Kidney tubule cell (primary cell): ENCODE measurements at regions not wholly inside any gene's neighbourhood (a gene's known extent, or its start where the extent isn't known, plus 50 kb on each side); places are given as distances from the start of the nearest gene placed in this dataset.

ENCODE experiments used
- DNase-seq: peaks from one replicate; pipeline ENCODE4 v3.0.0-alpha.2; 2018; ENCODE audit warnings: low spot score

DNA sequence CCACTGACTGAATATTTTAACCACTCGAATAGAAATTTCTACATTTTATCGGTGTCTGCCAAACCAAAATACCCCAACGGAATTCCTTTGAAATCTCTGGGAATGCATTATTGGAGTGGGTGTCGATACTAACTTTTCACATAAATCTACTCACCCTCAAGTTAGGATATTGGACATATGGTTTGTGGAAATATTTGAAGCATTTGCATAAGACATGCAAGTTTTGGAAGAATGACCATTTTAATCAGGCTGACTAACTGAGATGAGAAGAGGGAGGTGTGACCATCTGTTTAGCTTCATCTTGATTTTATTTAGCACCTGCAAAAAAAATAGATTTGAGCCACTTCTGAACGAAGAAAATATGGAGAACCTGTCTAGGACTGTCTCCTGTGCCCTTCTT lies 61.2 kb downstream of the KLF6 start:
- DNase-seq: no peak

- peak; percentile 22 for DNase-seq
These were observed 64.6 kb downstream of the KLF6 start for GRCh38 chr10:3720228-3721019.

DNA sequence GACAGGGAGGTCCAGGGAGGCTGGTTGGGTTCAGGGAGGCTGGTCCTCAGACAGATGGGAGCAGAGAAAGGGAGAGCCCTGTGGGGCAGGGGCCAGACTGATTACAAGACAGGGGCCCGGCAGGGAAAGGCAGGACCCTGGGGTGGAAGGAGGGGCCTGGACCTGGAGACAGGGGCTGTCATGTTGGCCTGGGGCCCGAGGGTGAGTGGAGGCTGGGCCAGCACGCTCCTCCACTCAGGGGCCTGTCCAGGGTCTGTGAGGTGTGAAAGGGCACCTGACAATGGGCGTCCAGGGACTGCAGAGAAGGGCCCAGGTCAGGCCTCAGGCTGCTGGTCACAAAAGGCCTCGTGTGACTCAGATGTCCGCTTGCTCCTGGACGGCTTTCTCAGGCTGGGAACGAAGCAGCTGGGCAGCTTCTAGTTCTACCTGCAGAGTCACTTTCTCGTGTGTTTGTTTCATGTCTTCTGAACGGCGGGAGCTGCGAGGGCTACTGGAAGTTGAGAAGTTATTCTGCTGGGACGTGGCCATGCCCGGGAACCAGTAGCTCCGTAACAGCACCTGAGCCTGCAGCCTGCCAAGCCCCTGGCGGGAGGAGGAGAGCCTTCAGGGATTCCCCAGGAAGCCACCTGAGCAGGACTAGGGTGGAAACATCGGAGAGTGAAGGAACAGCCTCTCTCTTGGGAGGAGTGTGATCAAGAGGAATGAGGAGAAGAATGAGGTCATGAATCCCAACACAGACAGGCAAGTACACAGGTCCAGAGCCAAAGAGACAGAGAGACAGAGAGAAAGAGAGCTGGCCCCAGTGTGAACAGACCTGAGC lies 65.8 kb downstream of the KLF6 start:
- no peak for DNase-seq

DNA sequence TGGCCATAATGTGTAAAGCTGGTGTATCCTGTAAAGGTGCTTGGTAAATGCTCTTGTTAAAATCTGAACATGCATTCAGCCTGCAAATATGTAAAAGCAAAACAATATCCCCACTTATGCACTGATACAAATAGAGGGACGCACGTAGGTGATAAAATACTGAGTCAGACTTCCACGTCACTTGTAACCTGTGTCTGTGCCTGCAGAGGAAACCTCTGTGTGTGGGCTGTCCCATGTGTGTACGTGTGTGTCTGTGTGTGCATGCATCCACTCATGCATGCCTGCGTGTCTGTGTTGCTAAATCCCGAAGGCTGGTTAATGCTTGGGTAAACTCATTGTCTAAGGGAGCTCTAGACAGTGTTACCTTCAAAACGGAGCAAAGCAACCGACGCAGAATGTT lies 68.9 kb downstream of the KLF6 start:
- DNase-seq: peak; percentile 72

DNA sequence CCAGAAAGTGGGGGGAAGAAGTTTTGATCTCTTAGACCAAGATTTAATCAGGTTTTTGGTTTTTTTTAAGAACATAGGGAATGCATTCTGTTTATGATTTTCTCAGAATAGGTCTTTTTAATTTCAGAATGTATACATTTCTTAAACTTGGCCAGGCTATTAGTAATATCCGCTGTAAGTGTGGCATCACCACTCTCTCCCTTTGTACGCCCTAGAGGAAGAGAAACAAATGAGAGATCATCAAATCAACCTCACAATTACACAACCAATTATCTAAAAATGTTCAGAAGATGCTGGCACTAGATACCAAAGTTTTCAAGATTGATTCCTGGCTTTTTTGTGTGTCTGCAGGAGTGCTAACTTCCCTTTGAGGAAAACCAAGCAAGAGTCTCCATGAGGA lies 70.0 kb downstream of the KLF6 start:
- no peak for DNase-seq

- no peak for DNase-seq
These were observed 70.5 kb downstream of the KLF6 start for GRCh38 chr10:3714531-3714930.

DNA sequence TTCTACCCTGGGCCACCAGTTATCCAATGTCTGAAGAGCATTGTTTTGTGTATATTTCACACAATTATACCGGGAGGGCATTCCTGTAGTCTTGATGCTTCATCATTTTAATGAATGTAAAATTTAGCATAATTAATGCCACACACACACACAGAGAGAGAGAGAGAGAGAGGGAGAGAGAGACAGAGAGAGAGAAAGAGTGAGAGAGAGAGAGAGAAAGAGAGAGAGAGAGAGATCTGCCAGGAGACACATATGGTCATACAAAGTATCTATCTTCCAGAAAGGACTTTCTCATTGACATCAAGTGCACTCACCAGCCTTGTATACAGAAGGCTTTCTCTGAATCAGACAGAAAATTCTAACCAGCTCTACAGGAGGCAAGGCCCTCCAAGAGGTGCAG lies 72.3 kb downstream of the KLF6 start:
- no peak for DNase-seq

DNA sequence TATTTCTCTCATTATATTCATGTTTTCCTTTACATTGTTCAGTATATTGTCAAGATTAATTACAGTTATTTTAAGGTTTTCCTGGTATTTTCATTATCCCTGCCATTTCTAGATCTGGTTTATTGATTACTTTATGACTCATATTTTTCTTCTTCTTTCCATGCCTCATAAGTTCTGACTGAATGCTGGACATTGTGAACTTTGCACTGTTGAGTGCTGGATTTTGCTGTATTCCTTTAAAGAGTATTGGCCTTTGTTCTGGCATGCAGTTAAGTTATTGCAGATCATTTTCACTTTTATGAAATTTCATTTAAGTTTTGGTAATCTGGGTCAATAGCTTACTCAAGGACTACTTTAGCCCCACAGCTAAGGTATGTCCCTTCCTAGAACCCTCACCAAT lies 73.1 kb downstream of the KLF6 start:
- DNase-seq: no peak

DNA sequence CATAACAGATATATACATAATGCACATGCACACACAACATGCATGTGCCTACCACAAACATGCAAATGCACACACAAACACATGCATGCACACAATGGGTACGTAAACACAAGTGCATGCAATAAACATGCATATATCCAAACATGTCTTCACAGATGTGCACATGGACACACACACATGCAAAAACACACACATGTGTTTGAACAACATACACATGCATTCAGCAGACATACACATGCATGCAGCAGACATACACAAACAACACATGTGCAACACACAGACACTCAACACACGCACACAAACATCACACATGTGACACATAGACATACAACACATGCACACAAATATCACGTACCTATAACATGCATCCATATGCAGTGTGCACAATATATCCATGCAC lies 74.2 kb downstream of the KLF6 start:
- no peak for DNase-seq

DNA sequence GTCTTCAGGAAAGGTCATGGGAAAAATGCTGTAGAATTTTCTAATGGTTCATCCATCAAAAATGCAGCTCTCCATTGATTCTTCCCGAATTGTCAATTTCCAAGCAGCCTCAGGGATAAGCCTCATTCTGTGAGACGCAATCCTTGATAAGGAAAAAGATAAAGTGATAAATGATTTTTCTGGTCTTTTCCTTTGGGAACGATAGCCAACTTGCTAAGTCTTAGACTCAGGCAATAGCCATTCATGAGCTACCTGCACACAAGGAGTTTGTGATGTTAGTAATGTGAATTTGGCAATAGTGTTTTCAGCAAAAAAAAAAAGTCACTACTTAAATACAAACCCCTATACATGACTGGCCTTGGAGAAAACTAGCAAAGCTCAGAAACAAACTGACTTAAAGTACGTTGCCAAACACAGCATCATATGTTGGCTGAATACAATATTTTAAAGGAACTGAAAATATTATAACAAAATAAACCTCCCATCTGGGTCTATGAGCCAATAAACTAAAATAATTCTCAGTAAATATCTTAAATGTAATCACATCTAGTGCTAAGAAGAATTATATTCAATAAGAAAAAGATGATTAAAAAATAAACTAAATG lies 75.5 kb downstream of the KLF6 start:
- no peak for DNase-seq

DNA sequence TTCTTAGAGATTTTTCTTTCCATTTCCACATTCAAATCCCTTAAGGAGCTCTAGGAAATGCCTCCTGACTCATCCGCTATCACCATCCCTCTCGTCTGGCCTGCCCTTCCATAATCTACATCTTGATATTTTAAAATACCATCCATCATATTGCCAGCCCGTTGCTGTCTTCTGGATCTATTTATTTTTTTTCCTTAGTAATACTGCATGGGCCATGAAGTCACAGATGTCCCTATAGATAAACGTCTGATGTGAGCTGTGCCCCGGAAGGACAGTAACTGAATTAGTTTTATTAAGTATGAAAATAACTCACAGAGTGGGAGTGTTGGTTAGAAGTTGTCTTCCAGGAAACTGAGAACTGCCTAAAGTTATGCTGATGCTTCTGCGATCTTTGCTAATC lies 76.2 kb downstream of the KLF6 start:
- DNase-seq: no peak

DNA sequence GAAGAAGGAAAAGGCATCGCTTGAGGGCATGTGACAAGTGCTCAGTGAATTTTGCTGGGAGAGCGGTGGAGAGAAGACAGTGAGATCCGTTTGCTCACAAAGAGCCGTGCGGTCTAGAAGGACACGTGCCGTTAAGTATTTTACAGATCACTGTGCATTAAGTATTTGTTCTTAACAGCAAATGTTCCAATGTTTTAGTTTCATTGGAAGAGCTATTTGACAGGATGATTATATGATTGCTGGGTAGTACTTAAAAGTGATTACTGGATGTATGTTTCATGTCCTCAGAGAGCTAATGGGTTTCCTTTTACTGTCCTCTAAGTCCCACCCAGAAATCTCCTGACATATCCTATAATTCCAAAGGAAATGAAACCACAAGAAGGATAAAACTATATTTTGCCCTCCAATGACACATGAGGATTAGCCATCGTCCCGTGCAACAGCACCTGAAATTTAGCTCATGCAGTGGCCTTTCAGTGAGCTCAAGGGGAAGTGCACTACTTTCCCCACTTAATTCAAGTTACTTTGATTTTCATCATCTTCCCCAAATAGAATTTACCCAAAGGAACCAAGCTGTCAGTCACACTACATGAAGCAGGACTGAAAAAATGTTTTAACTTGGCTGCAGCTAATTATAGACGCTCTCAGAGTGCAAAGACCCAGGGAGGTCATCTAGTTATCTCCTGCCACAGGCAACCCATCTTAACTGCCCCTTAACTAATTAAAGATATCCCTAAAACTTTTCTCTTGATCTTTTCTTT lies 80.3 kb downstream of the KLF6 start:
- no peak for DNase-seq

DNA sequence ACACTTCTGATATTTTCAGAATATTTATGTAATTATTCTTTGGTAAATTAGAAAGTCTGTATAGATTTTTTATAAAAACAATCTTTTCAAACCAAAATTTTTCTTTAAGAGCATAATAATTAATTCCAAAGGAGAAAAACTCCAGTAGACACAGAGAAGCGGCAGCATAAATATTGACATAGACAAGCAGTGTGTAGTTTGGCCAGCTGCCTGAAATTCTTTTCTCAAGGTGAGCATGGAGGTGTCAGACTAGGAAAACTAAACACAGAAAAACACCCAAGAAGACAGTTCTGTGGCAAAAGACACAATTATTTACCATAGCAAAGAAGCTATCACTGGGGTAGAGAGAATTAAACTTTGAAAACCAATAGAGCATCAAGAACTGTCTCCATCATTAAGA lies 82.4 kb downstream of the KLF6 start:
- DNase-seq: peak; percentile 9

DNA sequence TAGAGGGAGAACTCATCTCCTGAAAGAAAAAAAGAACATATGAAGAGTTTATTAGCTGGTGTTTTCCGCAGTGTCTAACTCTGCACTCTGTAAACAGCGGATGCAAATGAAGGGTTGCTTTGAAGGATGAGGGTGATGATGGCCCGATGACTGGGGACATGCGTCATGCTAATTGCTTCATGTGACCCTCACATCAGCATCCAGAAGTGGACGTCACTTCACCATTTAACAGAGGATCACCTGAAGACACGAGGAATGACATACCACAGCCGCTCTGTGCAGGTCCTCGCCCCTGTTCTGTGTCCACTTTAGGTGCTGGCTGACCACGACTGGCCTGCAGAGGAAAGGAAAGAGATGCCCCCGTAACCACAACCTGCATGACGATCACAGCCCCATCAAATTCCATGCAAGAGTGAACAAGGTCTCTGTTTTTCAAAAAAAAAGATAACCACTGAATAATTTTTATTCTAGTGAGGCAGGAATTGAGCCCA lies 82.9 kb downstream of the KLF6 start:
- peak; percentile 18 for DNase-seq

- DNase-seq: peak; percentile 13
These were observed 83.5 kb downstream of the KLF6 start for GRCh38 chr10:3701491-3701890.

GRCh38 chr10:3700531-3701076 lies 84.4 kb downstream of the KLF6 start:
- DNase-seq: no peak

- no peak for DNase-seq
These were observed 85.1 kb downstream of the KLF6 start for GRCh38 chr10:3699916-3700315.

GRCh38 chr10:3698312-3698711 lies 86.7 kb downstream of the KLF6 start:
- DNase-seq: no peak

DNA sequence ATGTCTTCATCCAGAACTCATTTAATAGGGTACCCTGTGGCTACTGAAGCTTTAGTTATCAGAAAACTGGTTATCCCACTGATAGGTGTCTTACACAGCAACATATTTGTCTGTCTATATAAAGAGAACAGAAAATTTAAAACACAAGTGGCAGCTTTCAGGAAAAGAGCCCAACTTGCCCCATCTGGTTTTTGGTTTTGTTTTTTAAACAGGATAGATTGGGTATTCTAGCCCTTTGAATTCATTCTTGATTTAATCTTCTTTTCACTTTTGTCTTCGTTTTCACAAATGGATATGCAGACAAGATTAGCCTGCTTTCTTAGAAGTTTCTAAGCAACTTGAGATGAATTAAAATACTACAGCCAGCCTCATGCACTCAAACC lies 91.3 kb downstream of the KLF6 start:
- DNase-seq: no peak

DNA sequence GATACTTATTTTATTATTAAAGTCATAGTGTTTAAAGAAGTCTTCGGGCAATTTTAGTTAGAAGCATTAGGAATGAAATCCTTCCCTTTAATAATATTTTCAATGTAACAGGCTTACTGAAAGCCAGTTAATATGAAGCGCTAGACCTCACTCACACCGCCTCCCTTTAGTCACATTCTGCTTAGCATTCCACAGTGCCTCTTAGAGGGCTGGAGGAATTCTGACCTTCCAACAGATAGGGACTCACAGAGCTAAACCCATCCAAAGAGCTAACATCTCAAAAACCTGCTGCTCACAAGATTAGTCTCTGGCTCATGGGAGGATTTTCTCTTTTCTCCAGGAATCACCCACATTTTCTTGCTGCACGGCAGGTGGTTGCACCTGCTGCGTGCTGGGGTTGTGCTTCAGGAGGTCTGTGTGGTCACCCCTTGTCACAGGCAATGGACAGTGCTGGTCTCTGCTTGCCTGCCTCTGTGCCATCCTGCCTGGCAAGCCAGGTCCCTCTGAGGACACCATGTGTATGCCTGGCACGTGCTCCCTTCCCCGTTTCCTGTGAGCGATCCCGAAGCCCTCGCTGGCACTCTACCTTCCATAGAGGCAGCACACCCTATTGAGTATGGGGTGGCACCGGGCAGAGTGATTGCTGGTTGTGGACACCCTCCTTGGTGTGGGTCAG lies 91.8 kb downstream of the KLF6 start:
- no peak for DNase-seq

GRCh38 chr10:3692387-3692999 lies 92.5 kb downstream of the KLF6 start:
- no peak for DNase-seq
